GM18505 (cell line): ENCODE measurements at regions not wholly inside any gene's neighbourhood (a gene's known extent, or its start where the extent isn't known, plus 50 kb on each side); places are given as distances from the start of the nearest gene placed in this dataset.
"Not testable (repeated sequence)": the region's sequence is repeated elsewhere in the genome, so short reads cannot be mapped to it uniquely, and the experiment has no call there.

Experiments
- ATAC-seq: cut with Tn5 transposase; IDR thresholded peaks from one replicate; pipeline ENCODE4 v1.9.1; 2021; ENCODE audit not compliant: unreplicated experiment
- POLR2A ChIP-seq: IDR thresholded peaks from 4 replicates; pipeline ENCODE4 v1.6.1; 2011; ENCODE audit warnings: borderline replicate concordance; ENCODE audit not compliant: insufficient read depth, insufficient read length; ENCODE audit errors: extremely low read depth

- TF ChIP-seq POLR2A: no peak
- no peak for ATAC-seq
Measured at GRCh38 chr6:103516336-103516735, 1343.4 kb downstream of the HACE1 start.

DNA sequence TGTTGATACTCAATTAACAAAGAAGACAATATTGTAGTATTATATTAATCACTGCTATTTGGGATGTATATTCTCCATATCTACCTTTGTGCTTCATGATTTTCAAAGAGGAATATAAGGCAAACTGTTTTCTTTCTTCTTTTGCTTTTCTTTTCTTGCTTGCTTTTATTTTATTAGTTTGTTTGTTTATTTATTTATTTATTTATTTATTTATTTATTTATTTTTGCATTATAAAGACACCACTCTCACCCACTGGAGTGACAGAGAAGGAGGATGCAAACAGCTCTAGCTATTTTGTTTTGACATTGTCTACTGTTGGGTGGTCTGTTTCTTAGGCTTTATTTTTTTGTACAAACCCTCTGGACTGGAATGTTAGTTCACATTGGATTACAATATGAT lies 1352.7 kb downstream of the HACE1 start:
- TF ChIP-seq POLR2A: no peak
- no peak for ATAC-seq

GRCh38 chr6:103505155-103505518 lies 1354.6 kb downstream of the HACE1 start:
- no peak for TF ChIP-seq POLR2A
- ATAC-seq: no peak

DNA sequence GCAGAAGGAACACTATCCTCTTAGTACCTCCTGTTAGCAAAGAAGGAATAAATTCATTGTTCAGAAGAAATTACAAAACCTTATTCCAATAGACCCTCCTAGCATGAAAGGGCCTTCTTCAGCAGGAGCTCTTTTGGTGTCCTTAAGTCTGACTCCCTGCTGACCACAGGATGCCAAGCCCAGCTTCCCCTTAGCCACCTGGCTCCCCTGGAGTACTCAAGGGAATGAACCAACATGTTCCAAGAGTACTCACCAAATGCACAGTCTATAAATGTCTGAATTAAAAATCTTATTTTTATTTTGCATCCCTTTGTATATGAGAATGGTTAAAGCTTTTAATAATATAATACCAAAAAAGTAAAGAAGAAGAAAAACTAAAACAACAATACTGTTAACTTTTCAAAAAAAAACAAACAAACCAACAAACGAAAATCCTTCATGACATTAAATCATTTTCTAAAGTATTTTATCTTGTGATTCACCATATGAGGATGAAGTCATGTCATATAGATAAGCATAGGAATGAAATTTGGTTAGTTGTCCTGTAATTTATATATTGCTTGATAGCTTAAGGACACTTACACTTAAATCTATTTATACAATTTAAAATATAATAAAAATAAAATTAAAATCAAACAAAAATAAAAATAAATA lies 1355.1 kb downstream of the HACE1 start:
- ATAC-seq: no peak
- TF ChIP-seq POLR2A: no peak

DNA sequence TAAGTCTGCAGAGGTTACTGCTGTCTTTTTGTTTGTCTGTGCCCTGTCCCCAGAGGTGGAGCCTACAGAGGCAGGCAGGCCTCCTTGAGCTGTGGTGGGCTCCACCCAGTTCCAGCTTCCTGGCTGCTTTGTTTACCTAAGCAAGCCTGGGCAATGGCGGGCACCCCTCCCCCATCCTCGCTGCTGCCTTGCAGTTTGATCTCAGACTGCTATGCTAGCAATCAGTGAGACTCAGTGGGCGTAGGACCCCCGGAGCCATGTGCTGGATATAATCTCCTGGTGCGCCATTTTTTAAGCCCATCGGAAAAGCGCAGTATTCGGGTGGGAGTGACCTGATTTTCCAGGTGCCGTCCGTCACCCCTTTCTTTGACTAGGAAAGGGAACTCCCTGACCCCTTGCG lies 1363.1 kb downstream of the HACE1 start:
- ATAC-seq: not testable (repeated sequence)

DNA sequence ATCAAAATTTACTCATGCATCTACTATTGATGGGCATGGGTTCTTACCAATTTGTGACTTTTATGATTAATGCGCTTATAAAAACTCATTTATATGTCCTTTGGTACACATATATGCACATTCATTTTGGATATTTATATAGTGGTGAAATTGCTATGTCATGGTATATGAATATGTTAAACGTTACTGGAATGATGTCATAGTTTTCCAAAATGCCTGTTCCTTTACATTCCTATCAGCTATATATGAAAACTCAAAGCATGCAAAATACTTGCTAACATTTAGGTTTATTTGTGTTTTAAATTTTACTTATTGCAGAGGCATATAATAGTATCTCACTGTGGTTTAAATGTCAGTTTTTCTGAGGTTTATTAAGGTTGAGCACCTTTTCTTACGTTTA lies 1403.1 kb downstream of the HACE1 start:
- TF ChIP-seq POLR2A: no peak
- ATAC-seq: no peak

GRCh38 chr6:103455275-103455674 lies 1404.4 kb downstream of the HACE1 start:
- no peak for ATAC-seq

GRCh38 chr6:103409475-103409874 lies 1450.2 kb downstream of the HACE1 start:
- no peak for ATAC-seq
- TF ChIP-seq POLR2A: no peak

More at GRCh38 chr6:103455275-103455674, 1404.4 kb downstream of the HACE1 start:
- TF ChIP-seq POLR2A: no peak

GRCh38 chr6:103405321-103405720 lies 1454.4 kb downstream of the HACE1 start:
- no peak for TF ChIP-seq POLR2A
- no peak for ATAC-seq

DNA sequence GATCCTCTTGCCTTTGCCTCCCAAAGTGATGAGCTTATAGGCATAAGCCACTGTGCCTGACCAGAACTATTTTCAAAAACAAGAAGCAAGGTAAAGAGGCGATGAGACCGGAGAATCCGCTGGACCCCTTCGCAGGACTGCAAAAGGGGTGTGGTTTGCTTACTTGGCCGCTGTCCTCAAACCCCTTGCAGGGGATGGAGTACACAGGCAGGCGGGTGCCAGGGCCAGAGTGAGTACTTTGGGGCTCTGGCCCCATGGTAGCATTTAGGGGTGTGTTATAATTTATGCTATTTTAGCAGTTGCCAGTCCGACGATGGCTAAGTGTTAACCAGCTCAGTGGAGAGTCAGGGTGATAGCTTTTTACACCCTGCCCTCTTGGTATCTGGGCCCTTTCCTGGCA lies 1454.9 kb downstream of the HACE1 start:
- no peak for ATAC-seq

GRCh38 chr6:103396768-103397167 lies 1463.0 kb downstream of the HACE1 start:
- no peak for ATAC-seq
- TF ChIP-seq POLR2A: no peak

More for the DNA sequence above, 1454.9 kb downstream of the HACE1 start:
- TF ChIP-seq POLR2A: no peak

GRCh38 chr6:103379272-103379671 lies 1480.4 kb downstream of the HACE1 start:
- no peak for ATAC-seq
- no peak for TF ChIP-seq POLR2A

DNA sequence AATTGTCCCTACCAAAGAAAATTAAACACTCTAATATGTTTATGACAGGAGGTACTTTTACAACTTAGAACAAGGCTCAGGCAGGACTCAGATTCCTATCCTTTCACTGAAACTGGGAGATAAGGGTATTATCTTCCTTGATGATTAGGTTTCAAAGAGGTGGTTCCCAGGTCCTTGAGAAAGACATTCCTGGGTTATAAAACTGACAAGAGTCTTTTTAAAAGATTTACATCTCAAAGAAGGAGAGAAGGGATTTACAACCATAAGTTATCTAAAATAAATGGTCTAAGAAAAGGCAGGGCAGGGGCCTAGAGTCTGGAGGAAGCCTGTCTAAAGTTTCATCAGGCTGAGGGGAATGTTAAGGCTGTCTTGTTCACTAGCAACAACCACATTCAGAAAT lies 1492.5 kb downstream of the HACE1 start:
- ATAC-seq: no peak
- no peak for TF ChIP-seq POLR2A

GRCh38 chr6:103356531-103356930 lies 1503.2 kb downstream of the HACE1 start:
- TF ChIP-seq POLR2A: no peak
- ATAC-seq: no peak
